ENCODE measurements at regions not wholly inside any gene's neighbourhood (a gene's known extent, or its start where the extent isn't known, plus 50 kb on each side); places are given as distances from the start of the nearest gene placed in this dataset.
A peak's percentile ranks its signal among the peaks of the same experiment; 100 is the strongest.

DNA sequence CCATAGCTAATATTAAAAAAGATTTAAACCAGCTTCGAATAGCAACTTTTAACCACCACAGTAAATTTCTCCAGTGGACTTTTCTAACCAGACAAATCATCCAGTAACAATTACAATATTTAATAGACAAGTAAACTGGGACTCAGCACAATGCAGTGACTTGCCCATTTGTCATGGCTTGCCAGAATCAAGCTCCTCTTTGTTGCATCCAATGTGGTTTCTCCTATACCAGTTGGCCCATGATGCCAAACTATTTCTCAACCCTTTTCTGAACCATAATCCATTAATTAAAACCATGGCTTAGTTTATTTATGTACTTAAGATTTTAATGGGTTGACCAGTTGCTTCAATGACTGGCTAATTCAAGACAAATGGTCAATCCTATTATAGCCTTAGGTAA lies 64.4 kb downstream of the DIO2 start:
- DNase-seq, result no peak

DNA sequence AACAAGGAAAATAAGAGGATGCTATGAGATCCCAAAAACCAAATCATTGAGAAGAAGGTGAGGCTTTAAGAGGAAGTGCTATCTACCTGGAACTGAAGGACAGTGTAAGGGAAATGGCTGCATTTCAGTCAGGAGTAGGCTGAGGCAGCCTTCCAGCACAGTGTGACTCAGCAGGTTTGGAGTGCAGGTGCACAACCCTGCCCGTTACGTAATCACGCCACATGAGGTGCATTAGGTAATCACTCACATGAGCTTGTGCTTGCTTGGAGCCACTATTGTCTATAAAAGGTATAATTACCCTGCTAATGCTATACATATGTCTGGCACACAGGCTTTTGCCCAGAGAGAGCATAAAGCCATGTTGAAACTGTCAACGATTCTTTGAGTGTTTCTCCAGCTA lies 74.9 kb downstream of the DIO2 start:
- no peak for DNase-seq

DNA sequence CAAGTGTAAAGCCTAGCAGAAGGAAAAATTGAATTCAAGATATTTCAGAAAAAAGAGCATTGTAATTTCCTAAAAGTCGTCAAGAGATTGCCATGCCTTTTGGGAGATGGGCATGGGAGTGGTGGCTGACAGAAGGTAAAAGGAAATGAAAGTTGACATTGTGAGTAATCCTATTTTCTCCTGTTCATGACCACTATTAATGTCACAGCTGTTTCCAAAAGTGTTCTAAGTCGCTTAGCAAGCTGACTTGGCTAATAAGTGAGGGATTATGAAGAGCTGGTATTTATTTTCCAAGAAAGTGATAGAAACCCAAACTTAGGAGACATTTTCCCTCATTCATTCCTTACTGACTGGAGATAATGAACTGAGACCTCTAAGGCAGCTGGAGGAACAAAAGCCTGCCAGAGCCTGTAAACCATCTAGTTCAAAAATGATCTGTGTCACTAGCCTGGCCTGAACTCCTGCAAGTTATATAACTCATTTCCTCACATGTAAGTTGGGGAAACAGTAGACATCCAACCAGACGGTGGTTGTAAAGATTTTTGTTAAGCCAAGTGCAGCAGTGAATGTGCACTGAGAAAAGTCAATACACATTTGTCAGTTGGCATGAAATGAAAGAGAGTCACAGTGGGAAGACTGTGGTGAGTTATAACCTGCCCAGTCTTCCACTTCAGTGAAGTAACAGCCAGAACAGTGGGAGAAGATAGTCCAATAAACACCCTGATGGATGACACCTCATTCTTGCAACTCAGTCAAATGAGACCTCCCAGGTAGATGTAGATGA lies 75.8 kb downstream of the DIO2 start:
- no peak for DNase-seq

DNA sequence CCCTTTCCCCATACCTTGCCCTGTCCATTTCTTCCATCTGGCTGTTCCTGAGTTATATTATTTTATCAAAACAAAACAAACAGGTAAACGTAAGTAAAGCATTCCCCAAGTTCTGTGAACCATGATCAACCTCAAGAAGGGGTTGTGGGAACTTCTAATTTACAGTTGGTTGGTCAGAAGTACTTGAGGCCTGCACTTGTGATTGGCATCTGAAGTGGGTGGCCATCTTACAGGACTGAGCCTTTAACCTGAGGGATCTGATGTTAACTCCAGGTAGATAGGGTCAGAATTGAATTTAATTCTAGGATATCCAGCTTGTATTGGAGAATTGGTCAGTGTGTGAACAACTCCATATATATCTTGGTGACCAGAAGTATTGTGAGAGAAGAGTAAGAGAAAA lies 77.0 kb downstream of the DIO2 start:
- no peak for DNase-seq

DNA sequence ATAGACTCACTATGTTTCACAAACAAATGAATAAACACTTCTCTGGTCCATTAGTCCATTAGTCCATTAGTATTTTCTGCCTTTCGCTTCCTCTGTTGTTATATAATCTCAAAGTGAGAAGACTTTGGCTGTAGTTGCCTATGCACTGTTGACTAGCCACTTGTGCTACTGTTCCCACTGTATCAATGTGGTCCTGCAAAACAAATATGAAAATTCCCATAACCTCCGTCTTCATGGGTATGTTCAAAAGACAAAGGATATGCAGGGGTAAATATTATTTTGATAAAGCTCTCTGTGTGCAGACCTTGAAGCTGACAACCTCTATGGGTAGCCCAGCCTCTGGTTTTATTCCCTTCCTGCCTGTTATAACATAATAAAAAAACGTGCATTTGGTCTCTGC lies 77.8 kb downstream of the DIO2 start:
- no peak for DNase-seq

DNA sequence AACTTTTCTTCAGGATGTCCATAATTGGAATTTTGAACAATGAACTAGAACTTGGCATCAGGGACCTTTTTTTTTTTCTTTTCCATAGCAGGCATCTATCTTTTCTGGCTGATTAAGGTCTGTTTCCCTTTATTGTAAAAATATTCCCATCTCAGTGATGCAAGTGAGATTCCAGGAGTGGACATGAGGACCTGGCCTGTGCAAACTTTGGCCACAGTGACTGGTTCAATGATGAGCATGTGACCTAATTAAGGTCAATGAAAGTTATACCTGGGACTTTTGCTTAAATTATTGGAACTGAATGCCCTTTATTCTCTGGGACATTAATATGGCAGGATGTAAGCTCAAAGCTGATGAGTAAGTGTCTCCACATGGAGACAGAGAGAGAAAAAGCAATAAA lies 83.8 kb downstream of the DIO2 start:
- DNase-seq, result no peak

DNA sequence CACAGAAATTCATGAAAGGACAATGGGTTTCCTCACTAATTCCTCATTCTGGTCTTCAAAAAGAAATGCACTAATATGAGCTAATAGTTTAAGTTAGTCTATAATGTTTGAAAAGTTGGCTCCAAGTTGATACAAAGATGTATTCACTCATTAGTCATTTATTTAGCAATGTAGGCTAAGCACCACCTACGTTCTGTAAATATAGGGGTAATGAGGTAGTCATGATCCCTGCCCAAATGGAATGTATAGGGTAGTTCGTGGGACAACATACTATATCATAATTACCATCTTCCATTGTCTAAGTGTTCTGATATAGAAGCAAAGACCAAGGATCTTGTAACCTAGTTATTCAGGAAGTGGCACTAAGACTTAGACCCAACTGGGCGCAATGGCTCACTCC lies 86.5 kb downstream of the DIO2 start:
- no peak for DNase-seq

DNA sequence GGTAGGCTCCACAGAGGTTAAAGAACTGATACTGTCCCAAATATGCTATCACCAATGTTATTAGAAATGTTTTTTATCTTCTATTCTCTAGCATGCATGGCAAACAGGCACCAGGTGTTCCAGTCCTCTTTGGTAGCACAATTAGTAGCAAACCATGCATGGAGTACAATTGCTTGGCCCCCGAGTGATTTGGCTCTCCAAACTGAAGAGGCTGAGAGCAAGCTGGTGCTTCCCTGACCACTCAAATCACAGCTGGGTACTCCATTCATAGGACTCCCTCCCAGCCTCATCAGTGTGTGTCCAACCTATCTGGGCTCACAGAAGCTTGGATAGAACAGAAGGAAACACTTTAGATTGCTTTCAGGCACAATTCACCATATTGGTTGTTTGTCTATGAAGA lies 93.4 kb downstream of the DIO2 start:
- no peak for DNase-seq

DNA sequence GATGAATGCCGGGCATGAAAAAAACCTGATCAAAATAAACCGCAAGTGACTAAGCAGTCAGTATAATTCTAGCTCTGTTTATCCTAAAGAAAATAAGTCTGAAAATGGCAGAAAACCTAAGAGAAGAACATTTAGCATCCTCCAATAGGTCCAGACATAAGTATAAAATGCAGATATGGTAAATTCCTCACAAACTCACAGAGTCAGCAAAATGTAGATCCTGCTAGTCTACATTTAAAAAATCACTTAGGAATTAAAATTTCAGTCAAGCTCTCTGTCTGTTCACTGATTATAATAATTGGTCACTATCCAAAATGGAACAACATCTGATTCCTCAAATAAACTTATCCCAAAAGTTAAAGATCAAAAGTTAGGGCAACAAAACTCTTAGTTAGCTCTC lies 95.1 kb downstream of the DIO2 start:
- no peak for DNase-seq

DNA sequence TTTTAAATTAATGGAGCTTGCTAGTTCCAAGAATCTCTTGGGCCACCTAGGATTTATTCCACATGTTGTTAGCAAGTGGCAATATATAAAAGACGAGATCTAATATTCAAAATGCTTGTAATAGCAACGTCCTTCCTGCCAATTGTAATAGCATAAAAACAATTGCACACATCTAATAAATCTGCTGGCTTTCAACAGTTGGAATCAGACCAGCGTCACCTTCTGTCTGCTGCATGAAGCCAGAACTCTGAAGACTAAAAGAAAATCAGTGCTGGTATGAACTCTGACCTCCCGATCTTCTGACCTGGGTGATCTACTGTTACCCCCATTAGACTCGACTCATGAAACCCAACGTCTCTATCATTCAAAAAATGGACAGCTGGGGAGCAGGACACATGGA lies 100.6 kb downstream of the DIO2 start:
- no peak for DNase-seq

DNA sequence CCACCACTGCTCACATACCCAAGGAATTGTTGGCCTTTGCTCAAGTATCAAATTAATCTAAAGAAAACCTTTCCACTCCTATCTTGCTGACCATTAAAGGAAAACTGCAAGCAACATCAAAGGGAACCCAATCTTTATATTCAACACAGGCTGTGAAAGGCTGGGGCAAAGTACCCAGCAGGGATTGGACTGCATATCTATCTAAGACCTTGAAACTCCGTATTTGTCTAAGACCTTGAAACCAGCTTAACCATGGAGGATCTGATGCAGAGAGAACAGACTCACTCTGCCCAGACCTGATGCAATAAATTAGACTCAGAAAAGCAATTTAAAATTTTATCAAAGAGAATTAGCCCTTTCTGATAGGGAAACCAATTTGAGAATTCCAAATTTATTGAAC lies 102.2 kb downstream of the DIO2 start:
- no peak for DNase-seq

DNA sequence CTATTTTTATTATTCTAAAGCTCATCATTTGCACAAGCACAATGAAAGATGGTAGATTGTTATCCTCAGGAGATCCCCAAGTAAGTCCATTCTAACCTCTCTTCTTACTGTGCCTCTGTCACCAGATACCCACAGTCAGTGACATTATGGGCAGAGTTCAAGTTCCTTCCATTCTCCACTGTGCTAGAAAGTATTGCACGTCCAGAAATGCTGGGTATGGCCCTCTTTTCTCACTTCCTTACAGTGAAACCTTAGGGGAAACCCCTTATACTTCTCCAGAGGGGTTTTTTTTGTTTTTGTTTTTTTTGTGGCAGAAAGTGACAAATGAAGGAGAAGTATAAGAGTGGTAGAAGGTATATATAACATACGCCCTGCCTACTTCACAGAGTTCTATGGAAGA lies 102.9 kb downstream of the DIO2 start:
- no peak for DNase-seq

DNA sequence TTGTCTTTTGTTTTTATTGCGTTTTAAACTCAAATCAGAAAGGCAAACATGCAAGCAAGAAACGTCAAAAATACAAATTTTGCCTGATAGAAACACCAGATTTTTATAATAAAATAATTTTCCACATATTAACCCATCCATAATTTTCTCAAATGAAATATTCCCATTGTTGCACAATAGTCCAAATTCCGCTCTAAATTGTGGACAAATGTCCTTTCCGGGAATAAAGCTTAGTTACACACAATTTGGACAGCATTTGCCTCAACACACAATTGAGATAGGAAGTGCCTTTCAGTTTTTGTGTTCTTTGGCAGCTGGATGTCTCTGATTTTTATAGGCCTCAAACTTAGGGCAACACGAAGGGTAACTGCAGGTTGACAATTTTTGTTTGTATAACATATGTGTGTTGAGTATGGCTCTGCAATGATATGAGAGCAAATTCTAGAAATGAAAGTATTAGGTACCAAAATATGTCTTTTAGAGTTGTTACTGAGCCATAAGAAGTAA lies 105.8 kb downstream of the DIO2 start:
- no peak for DNase-seq

DNA sequence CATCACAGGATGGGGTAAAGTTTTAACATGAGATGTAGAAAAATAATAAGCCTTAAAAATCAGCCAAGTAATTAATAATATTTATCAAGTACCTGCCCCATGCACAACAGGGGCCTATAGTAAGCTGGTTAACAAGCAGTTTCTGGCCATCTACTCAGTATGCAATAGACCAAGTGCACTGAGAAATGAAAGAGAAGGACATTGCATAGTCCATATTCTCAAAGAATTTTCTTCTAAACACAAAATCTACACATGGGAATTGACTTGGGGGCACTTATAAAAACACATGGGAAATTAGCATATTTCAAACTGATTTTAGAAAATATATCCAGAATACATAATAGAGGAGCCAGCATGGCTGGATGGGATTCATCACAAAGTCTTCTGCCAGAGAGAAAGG lies 109.5 kb downstream of the DIO2 start:
- no peak for DNase-seq

DNA sequence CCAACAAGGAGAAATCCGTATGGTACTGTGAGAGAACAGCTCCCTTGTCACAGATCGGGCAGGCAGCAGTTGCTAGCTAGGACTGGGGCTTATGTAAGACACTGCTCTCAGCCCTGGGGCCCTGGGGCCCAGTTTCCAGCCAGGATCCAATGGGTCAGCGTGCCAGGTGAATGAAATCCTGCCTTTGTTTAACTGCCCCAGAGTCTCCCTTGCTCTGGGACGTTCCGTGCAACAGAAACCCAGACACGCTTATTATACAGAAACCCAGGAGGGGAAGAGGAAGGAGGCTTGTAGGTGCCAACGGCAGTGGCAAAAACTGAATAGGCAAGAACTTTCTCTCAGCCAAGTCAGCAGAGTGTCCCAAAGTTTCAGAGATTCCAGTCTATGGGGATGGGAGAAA lies 110.6 kb downstream of the DIO2 start:
- peak; percentile 67 for DNase-seq

DNA sequence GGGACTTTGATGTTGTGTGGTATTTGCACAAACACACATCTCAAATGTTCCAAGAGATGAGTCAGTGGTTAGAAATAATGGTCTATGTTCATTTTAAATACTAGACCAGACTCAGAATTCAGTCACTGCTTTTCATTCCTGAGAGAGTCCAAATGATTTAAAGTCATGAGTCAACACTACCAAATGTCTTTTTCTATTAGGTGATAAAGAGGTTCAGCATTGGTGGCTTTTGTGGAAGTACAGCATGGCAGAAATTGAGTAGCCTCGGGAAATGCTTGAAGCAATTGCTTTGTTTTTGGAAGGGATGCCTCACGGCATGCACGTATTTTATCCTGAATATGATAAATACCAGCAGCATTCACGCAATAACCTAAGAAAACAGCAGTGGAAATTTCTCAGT lies 115.7 kb downstream of the DIO2 start:
- no peak for DNase-seq

DNA sequence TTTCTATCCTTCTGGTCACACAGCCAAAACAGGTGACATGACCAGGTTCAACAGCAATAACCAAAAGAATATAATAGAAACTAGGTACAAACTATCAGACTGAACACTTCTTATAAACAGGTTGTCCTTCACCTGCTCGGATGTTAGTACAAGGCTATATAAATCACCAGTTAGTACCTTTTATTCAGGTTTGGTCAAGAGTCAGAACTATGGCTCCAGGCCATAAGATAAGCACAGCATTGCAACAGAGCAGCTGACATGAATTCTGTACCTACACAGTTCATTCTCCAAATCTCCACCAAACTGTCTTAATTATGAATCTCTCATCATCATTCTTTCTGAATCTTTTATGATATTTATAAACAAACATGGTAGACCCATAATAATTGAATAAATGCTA lies 123.9 kb downstream of the DIO2 start:
- no peak for DNase-seq

DNA sequence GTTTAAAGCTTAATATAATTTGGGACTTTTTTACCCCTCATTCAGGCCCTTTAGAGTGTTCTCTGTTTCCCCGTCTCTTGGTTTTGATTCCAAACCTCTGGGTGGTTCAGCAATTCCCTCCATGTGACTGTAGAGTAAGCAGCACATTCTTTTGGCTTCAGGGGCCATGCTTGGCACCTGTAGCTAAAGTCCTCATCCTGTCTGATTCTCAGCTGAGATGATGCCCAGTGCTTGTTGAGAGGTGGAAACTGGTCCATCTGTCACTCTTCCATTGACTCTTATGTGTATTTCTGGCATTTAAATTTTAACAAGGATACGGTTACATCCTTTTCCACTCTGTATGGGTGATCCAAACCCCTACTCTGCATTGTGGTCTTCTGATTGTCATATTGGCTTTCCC lies 127.1 kb downstream of the DIO2 start:
- no peak for DNase-seq

DNA sequence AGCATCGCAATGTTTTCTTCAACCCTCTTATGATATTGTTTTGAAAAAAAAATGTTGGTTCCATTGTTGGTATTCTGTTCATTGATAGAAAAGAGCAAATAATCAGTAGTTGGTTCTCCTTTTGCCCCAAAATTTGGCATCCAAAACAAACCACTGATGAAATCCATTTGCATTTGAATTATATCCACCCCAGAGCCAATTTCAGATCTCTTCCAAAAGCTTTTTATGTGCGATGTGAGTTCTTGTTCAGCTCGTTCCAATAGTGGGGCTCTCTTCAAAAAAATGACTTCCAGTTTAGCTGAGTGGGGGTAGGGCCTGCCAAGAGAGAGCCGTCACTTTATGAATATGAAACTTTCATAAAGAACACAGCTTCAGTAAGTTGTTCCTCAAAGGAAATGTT lies 130.7 kb downstream of the DIO2 start:
- DNase-seq, result peak; percentile 27

DNA sequence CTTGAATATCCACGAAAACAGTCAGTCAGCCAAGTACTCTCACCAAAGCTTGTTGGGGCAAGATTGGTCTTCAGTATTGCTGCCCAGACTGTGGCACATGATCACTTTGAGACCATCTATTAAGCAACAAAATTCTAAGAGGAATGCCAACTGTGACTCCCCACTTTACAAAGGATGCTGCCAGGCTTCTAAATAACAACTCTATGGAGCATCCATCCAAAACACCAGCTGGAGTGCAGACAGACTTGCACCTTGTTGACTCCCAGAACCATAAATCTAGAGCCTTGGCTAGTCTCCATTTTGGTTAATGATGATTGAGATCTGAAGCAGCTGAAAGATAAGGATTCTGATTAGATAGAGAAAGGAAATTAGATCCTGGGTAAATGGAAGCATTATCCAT lies 132.8 kb downstream of the DIO2 start:
- no peak for DNase-seq

DNA sequence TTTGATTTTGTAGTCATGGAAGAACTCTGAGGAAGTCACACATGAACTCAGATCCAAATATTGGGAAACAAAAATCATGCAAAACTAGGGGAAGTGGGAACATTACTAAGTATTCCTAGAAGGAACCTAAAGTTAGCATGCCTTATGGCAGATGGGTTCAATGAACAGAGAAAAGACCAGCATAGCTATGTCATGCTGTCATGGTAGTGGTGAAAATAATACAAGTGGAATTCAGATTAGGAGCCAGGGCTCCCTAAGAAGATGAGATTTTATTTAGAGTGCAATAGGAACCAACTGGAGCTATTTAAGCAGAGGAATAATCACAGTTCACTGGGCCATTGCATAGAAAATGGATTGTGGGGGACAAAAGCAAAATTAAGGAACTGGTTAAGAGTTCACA lies 134.0 kb downstream of the DIO2 start:
- DNase-seq, result no peak

DNA sequence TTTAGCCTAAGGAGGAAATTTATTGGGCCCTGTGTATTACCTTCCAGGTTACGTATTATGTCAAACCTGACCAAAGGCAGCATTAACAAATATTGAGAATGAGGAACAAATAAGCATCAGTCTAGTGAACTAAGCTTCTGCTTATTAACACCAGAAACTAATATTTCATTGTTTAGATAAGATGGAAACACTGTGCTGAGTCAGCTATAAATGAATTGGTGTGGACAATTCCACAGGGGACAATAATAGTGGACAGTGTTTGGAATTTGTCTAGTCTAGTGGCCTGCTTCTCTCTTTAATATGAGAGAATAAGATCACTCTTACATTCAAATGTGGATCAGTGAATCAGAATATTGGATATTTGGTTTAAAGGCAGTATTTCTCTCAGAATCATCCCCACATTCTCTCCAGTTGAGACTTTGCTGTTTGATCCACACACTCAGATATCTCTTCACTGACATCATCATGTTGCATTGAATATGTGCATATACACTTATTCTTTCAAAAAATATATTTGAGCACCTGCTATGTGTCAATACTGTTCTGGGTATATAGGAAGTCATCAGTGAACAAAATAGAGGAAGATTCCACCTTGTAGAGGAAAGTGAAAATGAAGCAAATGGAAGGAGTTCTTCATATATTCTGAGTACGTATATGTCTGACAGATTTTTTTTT lies 136.3 kb downstream of the DIO2 start:
- no peak for DNase-seq

DNA sequence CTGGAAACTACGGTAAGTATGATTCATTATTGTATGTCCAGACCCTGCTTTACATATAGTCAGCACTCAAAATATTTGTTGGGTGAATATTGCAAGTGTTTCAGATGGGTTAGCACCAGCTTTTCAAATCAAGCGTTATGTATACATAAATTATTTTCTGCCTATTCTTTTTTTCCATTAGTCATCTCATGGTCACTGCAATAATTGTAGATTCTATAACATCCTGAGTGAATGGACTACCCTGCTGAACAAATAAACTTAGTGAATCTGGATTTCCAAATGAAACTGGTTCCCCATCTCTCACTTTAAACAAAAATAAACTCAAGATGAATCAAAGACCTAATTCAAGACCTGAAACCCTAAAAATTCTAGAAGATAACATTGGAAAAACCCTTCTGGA lies 152.3 kb downstream of the DIO2 start:
- no peak for DNase-seq

DNA sequence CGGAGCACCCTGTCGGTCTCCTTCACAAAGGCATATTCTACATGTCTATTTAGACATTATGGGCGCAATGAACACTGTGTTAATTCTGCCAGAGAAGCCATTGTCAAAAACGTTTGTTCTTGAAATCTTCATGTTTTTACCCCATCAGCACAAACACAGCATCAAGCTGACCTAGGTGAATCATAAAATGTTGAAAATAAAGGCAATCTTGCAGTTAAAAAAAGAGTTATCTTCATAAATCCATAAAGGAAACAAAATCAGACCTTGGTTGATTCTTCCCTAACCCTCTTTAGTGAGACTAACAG lies 154.9 kb downstream of the DIO2 start:
- DNase-seq, result no peak

Data from midbrain (tissue), 1 donor.